Transverse colon (tissue), 4 donors: ENCODE measurements at regions not wholly inside any gene's neighbourhood (a gene's known extent, or its start where the extent isn't known, plus 50 kb on each side); places are given as distances from the start of the nearest gene placed in this dataset.

Experiments used
- DNase-seq: peaks from one replicate; pipeline ENCODE4 v3.0.0-alpha.2; 2019
- H3K27ac ChIP-seq, 4 donors: fragments of 200-600 bp; sonication (generic); 2 replicates each; pipeline ENCODE4 v1.5.1; 2016 to 2018; ENCODE audit warnings: inconsistent platforms in 4 of 4
- H3K27me3 ChIP-seq: fragments of 200-600 bp; sonication (generic); 2 replicates; pipeline ENCODE4 v1.5.1; 2017; ENCODE audit warnings: inconsistent platforms
- H3K36me3 ChIP-seq, 4 donors: fragments of 200-600 bp; sonication (generic); 2 replicates each; pipeline ENCODE4 v1.5.1; 2017 to 2019; ENCODE audit warnings: inconsistent platforms in 4 of 4
- H3K4me1 ChIP-seq, 4 donors: fragments of 200-600 bp; sonication (generic); 2 replicates each; pipeline ENCODE4 v1.5.1; 2017 to 2020; ENCODE audit warnings: inconsistent platforms in 4 of 4
- H3K4me3 ChIP-seq, 4 donors: fragments of 200-600 bp; sonication (generic); 1 replicate in 1 of 4; 2 replicates in 3 of 4; pipeline versions ENCODE4 v1.5.1 to v1.6.1; 2017 to 2019; ENCODE audit warnings: inconsistent platforms in 4 of 4
- H3K9me3 ChIP-seq, 2 donors: fragments of 200-600 bp; sonication (generic); 2 replicates each; pipeline ENCODE4 v1.5.1; 2017 to 2019; ENCODE audit warnings: inconsistent platforms in 2 of 2
- EP300 ChIP-seq: sonication (generic); formaldehyde crosslinking; IDR thresholded peaks from one replicate; pipeline ENCODE4 v1.6.1; 2017; ENCODE audit warnings: antibody characterized with exemption, low read depth
- POLR2A ChIP-seq: fragments of 450-650 bp; IDR thresholded peaks from one replicate; pipeline ENCODE4 v1.6.1; 2016; ENCODE audit warnings: antibody characterized with exemption, mild to moderate bottlenecking, moderate library complexity
- POLR2AphosphoS5 ChIP-seq, 3 donors: sonication (generic); formaldehyde crosslinking; IDR thresholded peaks; one replicate each; pipeline ENCODE4 v1.6.1; 2016; ENCODE audit warnings: antibody characterized with exemption in 3 of 3
- WGBS, 2 donors: methylation state at CpG; one replicate each; pipeline ENCODE4 v1.1.5; 2018; ENCODE audit warnings: low coverage in 1 of 2; 5-methylcytosine and 5-hydroxymethylcytosine counted together
- in situ Hi-C, 4 donors: fragments of 200-750 bp; cut with MboI; loops; one replicate each; pipeline versions ENCODE4 v1.15.0 to v1.15.1; 2017; ENCODE audit warnings: low sequenced_read_pairs in 3 of 4, low pct_ligation_motif_present in 1 of 4, low pct_unique_long_range_greater_than_20kb in 1 of 4
- intact Hi-C: fragments of 100-400 bp; cut with DNase I; formaldehyde crosslinking; loops from one replicate; pipeline ENCODE4 v1.15.1; 2023; ENCODE audit warnings: low total_unique reads
- TF ChIP-seq, protein P1 (sequence below), 5 experiments: fragments of 200-600 bp in 3 of 5; fragments of 450-650 bp in 2 of 5; sonication (generic) in 3 of 5; IDR thresholded peaks; 1 replicate in 2 of 5; 2 replicates in 3 of 5; pipeline ENCODE4 v1.5.1; 2016 to 2017; ENCODE audit warnings: antibody characterized with exemption in 5 of 5, inconsistent platforms in 3 of 5, mild to moderate bottlenecking in 2 of 5, moderate library complexity in 1 of 5

DNA sequence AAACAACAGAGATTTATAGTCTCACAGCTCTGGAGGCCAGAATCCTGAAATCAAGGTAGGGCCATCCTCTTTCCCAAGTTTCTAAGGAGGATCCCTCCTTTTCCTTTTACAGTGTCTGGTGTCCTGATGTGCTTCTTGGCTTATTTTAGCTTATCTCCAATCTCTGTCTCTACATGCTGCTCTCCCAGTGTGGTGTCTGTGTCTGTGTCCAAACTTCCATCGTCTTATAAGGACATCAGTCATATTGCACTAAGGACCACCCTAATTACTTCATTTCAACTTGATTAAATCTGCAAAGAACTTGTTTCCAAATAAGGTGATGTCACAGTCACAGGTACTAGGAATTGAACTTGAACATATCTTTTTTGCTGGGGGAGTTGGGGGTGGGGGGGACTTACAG lies 529.6 kb downstream of the DHX35 start:
- Histone ChIP-seq H3K4me1 (no peaks in the 10 kb centered on the region), H3K36me3 (no peaks in the 10 kb centered on the region), H3K4me3 (no peak overlapping the region), H3K27ac (no peak overlapping the region), H3K27me3 (no peaks in the 10 kb centered on the region), H3K9me3 (no peaks in the 10 kb centered on the region)
- intact Hi-C loops, result no loop called here
- no peak for DNase-seq
- 88 to 89% methylated on average over 1 of the region's 1 CpG for WGBS, 2 donors
- in situ Hi-C loops, result no loop called here
- TF ChIP-seq EP300, result no peak
- TF ChIP-seq POLR2AphosphoS5 (IDR thresholded peaks at IDR 0.05), result no peak
- TF ChIP-seq, protein P1, sequence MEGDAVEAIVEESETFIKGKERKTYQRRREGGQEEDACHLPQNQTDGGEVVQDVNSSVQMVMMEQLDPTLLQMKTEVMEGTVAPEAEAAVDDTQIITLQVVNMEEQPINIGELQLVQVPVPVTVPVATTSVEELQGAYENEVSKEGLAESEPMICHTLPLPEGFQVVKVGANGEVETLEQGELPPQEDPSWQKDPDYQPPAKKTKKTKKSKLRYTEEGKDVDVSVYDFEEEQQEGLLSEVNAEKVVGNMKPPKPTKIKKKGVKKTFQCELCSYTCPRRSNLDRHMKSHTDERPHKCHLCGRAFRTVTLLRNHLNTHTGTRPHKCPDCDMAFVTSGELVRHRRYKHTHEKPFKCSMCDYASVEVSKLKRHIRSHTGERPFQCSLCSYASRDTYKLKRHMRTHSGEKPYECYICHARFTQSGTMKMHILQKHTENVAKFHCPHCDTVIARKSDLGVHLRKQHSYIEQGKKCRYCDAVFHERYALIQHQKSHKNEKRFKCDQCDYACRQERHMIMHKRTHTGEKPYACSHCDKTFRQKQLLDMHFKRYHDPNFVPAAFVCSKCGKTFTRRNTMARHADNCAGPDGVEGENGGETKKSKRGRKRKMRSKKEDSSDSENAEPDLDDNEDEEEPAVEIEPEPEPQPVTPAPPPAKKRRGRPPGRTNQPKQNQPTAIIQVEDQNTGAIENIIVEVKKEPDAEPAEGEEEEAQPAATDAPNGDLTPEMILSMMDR (IDR thresholded peaks at IDR 0.05), result no peak
- no peak for TF ChIP-seq POLR2A

DNA sequence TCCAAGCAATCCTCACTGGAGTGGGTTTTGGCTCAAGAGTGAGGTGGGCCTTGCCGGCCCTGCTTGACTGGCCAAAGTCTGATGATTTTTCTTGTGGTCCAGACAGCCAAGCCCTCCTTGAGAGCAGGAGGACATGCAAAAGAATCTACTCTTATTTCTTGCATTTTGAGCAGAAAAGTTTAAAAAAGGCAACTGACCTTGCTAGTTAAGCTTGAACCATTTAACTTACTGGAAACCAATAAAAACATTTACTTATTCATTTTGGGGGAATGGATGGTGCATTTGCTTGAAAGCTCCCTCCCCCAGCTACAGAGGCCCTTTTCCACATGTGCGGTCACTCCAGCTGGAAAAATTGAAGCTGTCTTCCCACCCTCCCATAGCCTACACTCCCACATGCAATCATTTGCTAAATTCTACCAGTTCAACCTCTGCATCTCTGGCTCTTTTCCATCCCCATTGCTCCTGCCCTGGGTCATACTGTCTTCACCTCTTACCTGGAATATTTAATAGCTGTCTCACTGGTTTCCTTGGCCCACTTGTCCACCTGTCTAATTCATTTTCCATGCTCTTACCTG lies 527.9 kb downstream of the DHX35 start:
- DNase-seq, result no peak
- H3K4me1 ChIP-seq, result no peaks in the 10 kb centered on the region
- WGBS, 2 donors, result 87 to 100% methylated on average over 2 of the region's 2 CpGs
- H3K9me3 ChIP-seq, result no peaks in the 10 kb centered on the region
- no peak overlapping the region for H3K27ac ChIP-seq
- no peaks in the 10 kb centered on the region for H3K36me3 ChIP-seq
- no peak overlapping the region for H3K4me3 ChIP-seq
- in situ Hi-C loops (no loop called here), intact Hi-C loops (no loop called here)
- H3K27me3 ChIP-seq, result no peaks in the 10 kb centered on the region
- TF ChIP-seq EP300 (no peak), POLR2AphosphoS5 (IDR thresholded peaks at IDR 0.05) (no peak), POLR2A (no peak)
- TF ChIP-seq, protein P1 (IDR thresholded peaks at IDR 0.05), result no peak

GRCh38 chr20:39480276-39481043 lies 518.3 kb downstream of the DHX35 start:
- intact Hi-C loops, result no loop called here
- no peak overlapping the region for H3K27ac ChIP-seq
- H3K36me3 ChIP-seq, result no peaks in the 10 kb centered on the region
- no peak overlapping the region for H3K4me3 ChIP-seq
- H3K27me3 ChIP-seq, result no peaks in the 10 kb centered on the region
- TF ChIP-seq POLR2AphosphoS5 (IDR thresholded peaks at IDR 0.05), result no peak
- TF ChIP-seq EP300, result no peak
- TF ChIP-seq, protein P1 (IDR thresholded peaks at IDR 0.05), result no peak
- TF ChIP-seq POLR2A, result no peak
- no peaks in the 10 kb centered on the region for H3K4me1 ChIP-seq
- in situ Hi-C loops, result no loop called here
- no peaks in the 10 kb centered on the region for H3K9me3 ChIP-seq
- DNase-seq, result no peak
- WGBS, 2 donors, result 83 to 87% methylated on average over 2 of the region's 2 CpGs

DNA sequence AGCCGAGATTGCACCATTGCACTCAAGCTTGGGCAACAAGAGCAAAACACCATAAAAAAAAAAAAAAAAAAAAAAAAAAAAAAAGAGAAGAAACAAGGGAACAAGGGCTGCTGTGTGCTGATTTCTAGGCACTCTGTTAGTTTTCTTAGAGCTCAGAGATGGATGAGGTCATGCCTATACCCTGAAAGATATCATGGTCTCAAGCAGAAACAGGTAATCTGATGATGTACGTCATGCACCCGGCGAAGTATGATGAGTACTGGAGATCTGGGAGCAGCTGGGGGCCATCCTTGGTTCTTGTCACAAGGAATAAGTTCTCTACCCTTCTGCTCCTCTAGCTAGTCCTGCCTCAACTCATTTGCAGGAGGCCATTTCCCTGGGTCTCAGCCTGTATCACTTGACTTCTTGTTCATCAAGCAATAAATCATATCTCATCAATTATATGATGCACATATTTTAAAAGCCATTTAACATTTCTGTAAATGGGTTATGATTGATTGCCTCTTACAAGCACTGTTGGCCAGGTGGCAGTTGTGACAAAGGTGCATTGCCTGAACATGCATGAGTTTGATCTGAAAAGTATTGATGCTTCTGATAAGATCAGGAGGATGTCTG lies 517.2 kb downstream of the DHX35 start:
- H3K36me3 ChIP-seq, result no peaks in the 10 kb centered on the region
- 95 to 96% methylated on average over 3 to 4 of the region's 4 CpGs for WGBS, 2 donors
- intact Hi-C loops, result no loop called here
- H3K27ac ChIP-seq, result no peak overlapping the region
- no peaks in the 10 kb centered on the region for H3K27me3 ChIP-seq
- H3K4me1 ChIP-seq, result no peaks in the 10 kb centered on the region
- DNase-seq, result no peak
- in situ Hi-C loops, result no loop called here
- TF ChIP-seq POLR2AphosphoS5 (IDR thresholded peaks at IDR 0.05), result no peak
- TF ChIP-seq, protein P1 (IDR thresholded peaks at IDR 0.05), result no peak
- no peak for TF ChIP-seq EP300
- no peak for TF ChIP-seq POLR2A
- no peaks in the 10 kb centered on the region for H3K9me3 ChIP-seq
- no peak overlapping the region for H3K4me3 ChIP-seq
